22Rv1 (cell line): ENCODE measurements at regions not wholly inside any gene's neighbourhood (a gene's known extent, or its start where the extent isn't known, plus 50 kb on each side); places are given as distances from the start of the nearest gene placed in this dataset.

ENCODE experiments used
- CTCF ChIP-seq: fragments of 450-650 bp; IDR thresholded peaks from 2 replicates; pipeline ENCODE4 v1.5.1; 2017; ENCODE audit warnings: mild to moderate bottlenecking
- ZFX ChIP-seq: fragments of 450-650 bp; IDR thresholded peaks from 2 replicates; pipeline ENCODE4 v1.6.1; 2017; ENCODE audit warnings: antibody characterized with exemption, borderline replicate concordance

- TF ChIP-seq CTCF, result no peak
- TF ChIP-seq ZFX, result no peak
Observed at GRCh38 chr13:73687087-73687486, 447.1 kb downstream of the KLF12 start.
